ENCODE measurements at regions not wholly inside any gene's neighbourhood (a gene's known extent, or its start where the extent isn't known, plus 50 kb on each side); places are given as distances from the start of the nearest gene placed in this dataset.
"Not testable (repeated sequence)": the region's sequence is repeated elsewhere in the genome, so short reads cannot be mapped to it uniquely, and the experiment has no call there.

GRCh38 chr2:56813490-56813889 lies 629.7 kb downstream of the CCDC85A start:
- DNase-seq (ENCODE audit: extremely low read depth, low read depth), result no peak
- TF ChIP-seq CTCF (IDR thresholded peaks at IDR 0.05; ENCODE audit: low read depth, low read length), result no peak

- TF ChIP-seq CTCF (IDR thresholded peaks at IDR 0.05; ENCODE audit: low read depth, low read length), result no peak
- DNase-seq (ENCODE audit: extremely low read depth, low read depth), result no peak
Measured at GRCh38 chr2:56816666-56817065, 632.9 kb downstream of the CCDC85A start.

GRCh38 chr2:56831780-56832179 lies 648.0 kb downstream of the CCDC85A start:
- TF ChIP-seq CTCF (IDR thresholded peaks at IDR 0.05; ENCODE audit: low read depth, low read length), result no peak
- no peak for DNase-seq (ENCODE audit: extremely low read depth, low read depth)

GRCh38 chr2:56834686-56835085 lies 650.9 kb downstream of the CCDC85A start:
- no peak for DNase-seq (ENCODE audit: extremely low read depth, low read depth)
- no peak for TF ChIP-seq CTCF (IDR thresholded peaks at IDR 0.05; ENCODE audit: low read depth, low read length)

GRCh38 chr2:56840009-56840408 lies 656.2 kb downstream of the CCDC85A start:
- DNase-seq (ENCODE audit: extremely low read depth, low read depth), result not testable (repeated sequence)

GRCh38 chr2:56860991-56861390 lies 677.2 kb downstream of the CCDC85A start:
- no peak for DNase-seq (ENCODE audit: extremely low read depth, low read depth)
- no peak for TF ChIP-seq CTCF (IDR thresholded peaks at IDR 0.05; ENCODE audit: low read depth, low read length)

- TF ChIP-seq CTCF (IDR thresholded peaks at IDR 0.05; ENCODE audit: low read depth, low read length), result no peak
- no peak for DNase-seq (ENCODE audit: extremely low read depth, low read depth)
Measured at GRCh38 chr2:56871644-56872043, 687.9 kb downstream of the CCDC85A start.

- TF ChIP-seq CTCF (IDR thresholded peaks at IDR 0.05; ENCODE audit: low read depth, low read length), result no peak
- DNase-seq (ENCODE audit: extremely low read depth, low read depth), result no peak
Measured at GRCh38 chr2:56874717-56875116, 690.9 kb downstream of the CCDC85A start.

Measured in AG09319 (cell line).